Sigmoid colon (tissue), 6 donors: ENCODE measurements at regions not wholly inside any gene's neighbourhood (a gene's known extent, or its start where the extent isn't known, plus 50 kb on each side); places are given as distances from the start of the nearest gene placed in this dataset.

ENCODE experiments used
- DNase-seq: peaks from one replicate; pipeline ENCODE4 v3.0.0-alpha.2; 2019
- H3K27ac ChIP-seq, 4 donors: fragments of 200-600 bp; sonication (generic); one replicate each; pipeline ENCODE4 v1.5.1; 2016 to 2019; ENCODE audit warnings: mild to moderate bottlenecking in 1 of 4
- H3K27me3 ChIP-seq, 3 donors: fragments of 200-600 bp; sonication (generic); one replicate each; pipeline ENCODE4 v1.5.1; 2019; ENCODE audit warnings: mild to moderate bottlenecking in 1 of 3
- H3K36me3 ChIP-seq, 4 donors: fragments of 200-600 bp; sonication (generic); one replicate each; pipeline ENCODE4 v1.5.1; 2016 to 2019
- H3K4me1 ChIP-seq, 4 donors: fragments of 200-600 bp; sonication (generic); one replicate each; pipeline ENCODE4 v1.5.1; 2017 to 2019
- H3K4me3 ChIP-seq, 4 donors: fragments of 200-600 bp; sonication (generic); one replicate each; pipeline ENCODE4 v1.5.1; 2017 to 2019; ENCODE audit warnings: mild to moderate bottlenecking in 2 of 4, moderate library complexity in 1 of 4
- H3K9me3 ChIP-seq, 4 donors: fragments of 200-600 bp in 3 of 4; sonication (generic) in 3 of 4; one replicate each; pipeline versions ENCODE4 v1.5.1 to v1.6.1; 2013 to 2019
- CTCF ChIP-seq, 4 experiments: fragments of 450-650 bp in 3 of 4; fragments of 200-600 bp in 1 of 4; IDR thresholded peaks; one replicate each; pipeline ENCODE4 v1.5.1; 2016 to 2019; ENCODE audit warnings: antibody characterized with exemption in 4 of 4, mild to moderate bottlenecking in 3 of 4, moderate library complexity in 2 of 4
- EP300 ChIP-seq, 4 donors: sonication (generic); formaldehyde crosslinking; IDR thresholded peaks; one replicate each; pipeline ENCODE4 v1.6.1; 2017; ENCODE audit warnings: antibody characterized with exemption in 4 of 4
- POLR2A ChIP-seq, 2 donors: fragments of 450-650 bp; IDR thresholded peaks; one replicate each; pipeline ENCODE4 v1.6.1; 2016; ENCODE audit warnings: antibody characterized with exemption in 2 of 2, mild to moderate bottlenecking in 2 of 2, moderate library complexity in 2 of 2
- POLR2AphosphoS5 ChIP-seq, 4 donors: sonication (generic); formaldehyde crosslinking; IDR thresholded peaks; one replicate each; pipeline ENCODE4 v1.6.1; 2017; ENCODE audit warnings: antibody characterized with exemption in 4 of 4
- WGBS, 2 donors: extraction: QIAGEN DNeasy Blood & Tissue Kit; methylation state at CpG; one replicate each; pipeline ENCODE4 v1.1.7; 2013; 5-methylcytosine and 5-hydroxymethylcytosine counted together
- intact Hi-C: fragments of 100-400 bp; cut with DNase I; formaldehyde crosslinking; loops from one replicate; pipeline ENCODE4 v1.15.1; 2023
- donor health status: healthy with polysubstance abuse.
- donor health status: healthy.

- H3K4me3 ChIP-seq: no peak overlapping the region
- no peak for DNase-seq
- no peaks in the 10 kb centered on the region for H3K9me3 ChIP-seq
- H3K36me3 ChIP-seq: no peaks in the 10 kb centered on the region
- intact Hi-C loops: no loop called here
- no peaks in the 10 kb centered on the region for H3K27me3 ChIP-seq
- peaks cover 0 to 3% (median 0%) of the 10 kb centered on the region in 4 donors for H3K4me1 ChIP-seq
- 74 to 91% methylated on average over 4 of the region's 4 CpGs for WGBS, 2 donors
- H3K27ac ChIP-seq: no peak overlapping the region
- TF ChIP-seq POLR2AphosphoS5 (IDR thresholded peaks at IDR 0.05) (no peak), CTCF (IDR thresholded peaks at IDR 0.05) (no peak), EP300 (IDR thresholded peaks at IDR 0.05) (no peak), POLR2A (IDR thresholded peaks at IDR 0.05) (no peak)
Measured at GRCh38 chr21:17081193-17081592, 431.6 kb upstream of the CXADR start.

- 78 to 86% methylated on average over 4 of the region's 4 CpGs for WGBS, 2 donors
- intact Hi-C loops: no loop called here
- Histone ChIP-seq H3K9me3 (no peaks in the 10 kb centered on the region), H3K27ac (no peak overlapping the region), H3K4me1 (peaks cover 0 to 5% (median 0%) of the 10 kb centered on the region in 4 donors), H3K36me3 (no peaks in the 10 kb centered on the region), H3K27me3 (no peaks in the 10 kb centered on the region), H3K4me3 (no peak overlapping the region)
- TF ChIP-seq POLR2AphosphoS5 (IDR thresholded peaks at IDR 0.05) (no peak), POLR2A (IDR thresholded peaks at IDR 0.05) (no peak), EP300 (IDR thresholded peaks at IDR 0.05) (no peak), CTCF (IDR thresholded peaks at IDR 0.05) (no peak)
- no peak for DNase-seq
Measured at GRCh38 chr21:17082843-17083483, 429.9 kb upstream of the CXADR start.

GRCh38 chr21:17085707-17086106 lies 427.1 kb upstream of the CXADR start:
- intact Hi-C loops: no loop called here

GRCh38 chr21:17088500-17088899 lies 424.3 kb upstream of the CXADR start:
- Histone ChIP-seq H3K4me3 (no peak overlapping the region), H3K4me1 (peaks cover 0 to 25% (median 18%) of the 10 kb centered on the region in 4 donors), H3K36me3 (no peaks in the 10 kb centered on the region), H3K27ac (peak overlapping the region in 2 of 4 donors; percentile 0 to 40), H3K9me3 (no peaks in the 10 kb centered on the region), H3K27me3 (no peaks in the 10 kb centered on the region)
- intact Hi-C loops: no loop called here
- TF ChIP-seq POLR2AphosphoS5 (IDR thresholded peaks at IDR 0.05): no peak
- no peak for TF ChIP-seq POLR2A (IDR thresholded peaks at IDR 0.05)
- TF ChIP-seq EP300 (IDR thresholded peaks at IDR 0.05): no peak
- TF ChIP-seq CTCF (IDR thresholded peaks at IDR 0.05): no peak
- 81 to 92% methylated on average over 4 of the region's 4 CpGs for WGBS, 2 donors
- DNase-seq: no peak

More at GRCh38 chr21:17085707-17086106, 427.1 kb upstream of the CXADR start:
- 38 to 56% methylated on average over 1 of the region's 1 CpG for WGBS, 2 donors
- Histone ChIP-seq H3K27me3 (no peaks in the 10 kb centered on the region), H3K4me1 (peaks cover 0 to 25% (median 18%) of the 10 kb centered on the region in 4 donors), H3K9me3 (no peaks in the 10 kb centered on the region), H3K36me3 (no peaks in the 10 kb centered on the region), H3K27ac (no peak overlapping the region), H3K4me3 (no peak overlapping the region)
- TF ChIP-seq POLR2AphosphoS5 (IDR thresholded peaks at IDR 0.05) (no peak), CTCF (IDR thresholded peaks at IDR 0.05) (no peak), EP300 (IDR thresholded peaks at IDR 0.05) (no peak), POLR2A (IDR thresholded peaks at IDR 0.05) (no peak)
- DNase-seq: no peak

GRCh38 chr21:17089091-17089491 lies 423.8 kb upstream of the CXADR start:
- H3K36me3 ChIP-seq: no peaks in the 10 kb centered on the region
- no peak overlapping the region for H3K4me3 ChIP-seq
- intact Hi-C loops: no loop called here
- DNase-seq: no peak
- no peaks in the 10 kb centered on the region for H3K9me3 ChIP-seq
- TF ChIP-seq POLR2A (IDR thresholded peaks at IDR 0.05) (no peak), EP300 (IDR thresholded peaks at IDR 0.05) (no peak), POLR2AphosphoS5 (IDR thresholded peaks at IDR 0.05) (no peak)
- H3K27me3 ChIP-seq: no peaks in the 10 kb centered on the region
- H3K27ac ChIP-seq: peak overlapping the region in 2 of 4 donors; percentile 0 to 40
- 11 to 43% methylated on average over 1 of the region's 1 CpG for WGBS, 2 donors
- H3K4me1 ChIP-seq: peaks cover 0 to 25% (median 18%) of the 10 kb centered on the region in 4 donors
